ENCODE measurements at regions not wholly inside any gene's neighbourhood (a gene's known extent, or its start where the extent isn't known, plus 50 kb on each side); places are given as distances from the start of the nearest gene placed in this dataset.

- in situ Hi-C loops (cut with HindIII; ENCODE audit: low pct_unique_long_range_greater_than_20kb, low sequenced_read_pairs): no loop called here
- BruUV-seq (replicated peaks): no TSS peak
- ATAC-seq: peak; percentile 63; the same call in 1 of the 2 replicates
Measured at GRCh38 chr2:228657807-228658402, 476.4 kb upstream of the SPHKAP start.

DNA sequence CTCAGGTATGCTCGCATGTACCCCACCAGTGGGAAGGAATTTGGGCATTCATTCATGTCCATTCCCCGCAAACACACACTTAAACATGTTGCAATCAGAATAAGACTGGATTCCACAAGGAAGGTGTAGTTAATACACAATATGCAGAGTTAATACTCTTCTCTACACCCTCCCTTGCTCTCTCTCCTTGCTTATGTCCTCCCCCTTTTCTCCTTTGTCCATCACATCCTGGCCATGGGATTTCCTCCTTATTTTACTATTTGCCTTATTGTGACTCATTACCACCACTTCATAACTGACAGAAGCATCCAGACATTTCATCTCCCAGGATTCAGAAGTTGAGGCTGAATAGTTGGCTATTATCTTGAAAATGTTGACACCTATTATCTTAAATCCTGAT, 473.8 kb upstream of the SPHKAP start:
- H3K27ac ChIP-seq (ENCODE audit: low read length): no peak overlapping the region
- no peaks in the 10 kb centered on the region for H3K36me3 ChIP-seq (ENCODE audit: control insufficient read depth, insufficient read depth, low read length)
- in situ Hi-C loops (cut with HindIII; ENCODE audit: low pct_unique_long_range_greater_than_20kb, low sequenced_read_pairs) (no loop called here), intact Hi-C loops (cut with micrococcal nuclease; ENCODE audit: unreplicated experiment) (no loop called here)
- H3K27me3 ChIP-seq (ENCODE audit: control insufficient read depth, insufficient read depth, low read length): no peaks in the 10 kb centered on the region
- H3K9me3 ChIP-seq (ENCODE audit: control insufficient read depth, insufficient read depth, low read depth, low read length): no peaks in the 10 kb centered on the region
- POLR2A ChIA-PET: no interaction called here
- CTCF ChIA-PET: no interaction called here
- no peaks in the 10 kb centered on the region for H3K4me1 ChIP-seq (ENCODE audit: control insufficient read depth, insufficient read depth, low read length)
- no TSS peak for BruUV-seq (replicated peaks)
- ATAC-seq: no peak
- H3K4me3 ChIP-seq (ENCODE audit: low read depth in 2 of 2, low read length in 2 of 2): no peak overlapping the region
- DNase-seq (ENCODE audit: low read depth, low spot score): no peak
- TF ChIP-seq TCF7L2 (IDR thresholded peaks at IDR 0.05; ENCODE audit: low read depth, low read length): no peak
- no peak for TF ChIP-seq SIN3A (IDR thresholded peaks at IDR 0.05; ENCODE audit: borderline replicate concordance, insufficient read depth, low read depth, low read length)
- no peak for TF ChIP-seq REST (IDR thresholded peaks at IDR 0.05; ENCODE audit: insufficient read depth in 1 of 2, low read depth in 2 of 2, low read length in 1 of 2)
- no peak for TF ChIP-seq POLR2AphosphoS5 (IDR thresholded peaks at IDR 0.05; ENCODE audit: low read depth, low read length)
- TF ChIP-seq CTCF (IDR thresholded peaks at IDR 0.05): no peak

More at GRCh38 chr2:228657807-228658402, 476.4 kb upstream of the SPHKAP start:
- POLR2A ChIA-PET: no interaction called here
- Histone ChIP-seq H3K4me3 (ENCODE audit: low read depth in 2 of 2, low read length in 2 of 2) (no peak overlapping the region), H3K9me3 (ENCODE audit: control insufficient read depth, insufficient read depth, low read depth, low read length) (no peaks in the 10 kb centered on the region), H3K36me3 (ENCODE audit: control insufficient read depth, insufficient read depth, low read length) (no peaks in the 10 kb centered on the region; the same call in 1 of the 2 replicates), H3K4me1 (ENCODE audit: control insufficient read depth, insufficient read depth, low read length) (no peaks in the 10 kb centered on the region), H3K27me3 (ENCODE audit: control insufficient read depth, insufficient read depth, low read length) (no peaks in the 10 kb centered on the region), H3K27ac (ENCODE audit: low read length) (no peak overlapping the region)
- TF ChIP-seq CTCF (IDR thresholded peaks at IDR 0.05): peak; percentile 56; the same call in 1 of the 2 replicates
- no peak for TF ChIP-seq TCF7L2 (IDR thresholded peaks at IDR 0.05; ENCODE audit: low read depth, low read length)
- CTCF ChIA-PET: no interaction called here
- intact Hi-C loops (cut with micrococcal nuclease; ENCODE audit: unreplicated experiment): loop anchor here (2.0 kb wide), 1 partner anchor 767 kb away; no protein-coding TSS in a partner anchor
- peak; percentile 10 for DNase-seq (ENCODE audit: low read depth, low spot score)

All from Panc1 (cell line).